Neural progenitor cell (in vitro differentiated cells): ENCODE measurements at regions not wholly inside any gene's neighbourhood (a gene's known extent, or its start where the extent isn't known, plus 50 kb on each side); places are given as distances from the start of the nearest gene placed in this dataset.

Experiments
- EZH2 ChIP-seq: fragments of 200-600 bp; sonication (generic); IDR thresholded peaks from 2 replicates; pipeline ENCODE4 v1.6.1; 2017; ENCODE audit warnings: antibody characterized with exemption, mild to moderate bottlenecking, moderate library complexity
- TF ChIP-seq, protein P1 (sequence below): fragments of 200-600 bp; sonication (generic); IDR thresholded peaks from 2 replicates; pipeline ENCODE4 v1.5.1; 2017; ENCODE audit warnings: antibody characterized with exemption, mild to moderate bottlenecking

DNA sequence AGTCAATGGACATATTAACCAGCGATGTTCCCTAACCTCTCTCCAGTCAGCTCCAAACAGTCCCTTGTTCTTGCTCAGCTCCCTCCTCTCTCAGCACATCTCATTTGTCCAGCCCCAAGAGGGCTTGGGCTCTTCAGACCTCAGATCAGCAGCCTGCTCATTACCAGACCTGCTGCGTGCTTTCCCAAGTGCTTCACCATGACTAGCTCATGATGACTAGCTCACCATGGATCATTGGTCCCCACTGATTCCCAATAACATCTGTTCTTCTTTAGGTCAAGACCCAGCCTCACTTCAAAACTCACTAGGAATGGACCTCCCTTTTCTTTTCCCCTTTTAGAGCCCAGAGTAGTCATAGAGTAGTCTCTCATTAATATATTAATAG is 121.9 kb downstream of the SLC16A9 start:
- TF ChIP-seq EZH2, result no peak
- TF ChIP-seq, protein P1, sequence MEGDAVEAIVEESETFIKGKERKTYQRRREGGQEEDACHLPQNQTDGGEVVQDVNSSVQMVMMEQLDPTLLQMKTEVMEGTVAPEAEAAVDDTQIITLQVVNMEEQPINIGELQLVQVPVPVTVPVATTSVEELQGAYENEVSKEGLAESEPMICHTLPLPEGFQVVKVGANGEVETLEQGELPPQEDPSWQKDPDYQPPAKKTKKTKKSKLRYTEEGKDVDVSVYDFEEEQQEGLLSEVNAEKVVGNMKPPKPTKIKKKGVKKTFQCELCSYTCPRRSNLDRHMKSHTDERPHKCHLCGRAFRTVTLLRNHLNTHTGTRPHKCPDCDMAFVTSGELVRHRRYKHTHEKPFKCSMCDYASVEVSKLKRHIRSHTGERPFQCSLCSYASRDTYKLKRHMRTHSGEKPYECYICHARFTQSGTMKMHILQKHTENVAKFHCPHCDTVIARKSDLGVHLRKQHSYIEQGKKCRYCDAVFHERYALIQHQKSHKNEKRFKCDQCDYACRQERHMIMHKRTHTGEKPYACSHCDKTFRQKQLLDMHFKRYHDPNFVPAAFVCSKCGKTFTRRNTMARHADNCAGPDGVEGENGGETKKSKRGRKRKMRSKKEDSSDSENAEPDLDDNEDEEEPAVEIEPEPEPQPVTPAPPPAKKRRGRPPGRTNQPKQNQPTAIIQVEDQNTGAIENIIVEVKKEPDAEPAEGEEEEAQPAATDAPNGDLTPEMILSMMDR, result no peak
